HG03439 (cell line): ENCODE measurements at regions not wholly inside any gene's neighbourhood (a gene's known extent, or its start where the extent isn't known, plus 50 kb on each side); places are given as distances from the start of the nearest gene placed in this dataset.

Experiments
- ATAC-seq: cut with Tn5 transposase; IDR thresholded peaks from one replicate; pipeline ENCODE4 v1.9.1; 2021; ENCODE audit warnings: mild to moderate bottlenecking, moderate library complexity; ENCODE audit not compliant: unreplicated experiment

GRCh38 chr5:97538912-97539311 is 355.9 kb upstream of the RIOK2 start:
- ATAC-seq, result no peak

- no peak for ATAC-seq
Measured at GRCh38 chr5:97541864-97542263, 358.8 kb upstream of the RIOK2 start.

DNA sequence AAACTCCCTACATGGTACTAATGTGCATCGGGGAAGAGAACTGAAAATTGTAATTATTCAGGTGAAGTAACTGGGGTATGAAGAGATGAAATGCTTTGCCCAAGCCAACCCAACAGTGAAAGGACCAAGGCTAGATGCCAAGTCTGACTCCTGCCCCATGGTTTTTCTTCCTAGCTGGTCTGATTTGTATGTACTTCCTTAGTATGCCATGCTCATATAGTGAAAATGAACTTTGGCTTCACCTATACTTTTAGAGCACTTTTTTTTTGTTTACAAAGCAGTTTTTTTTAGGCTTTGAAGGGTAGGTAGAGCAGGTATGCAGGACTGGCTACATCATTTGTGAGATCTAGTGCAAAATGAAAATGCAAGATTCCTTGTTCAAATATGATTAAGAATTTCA is 359.4 kb upstream of the RIOK2 start:
- no peak for ATAC-seq

GRCh38 chr5:97543166-97543565 is 360.1 kb upstream of the RIOK2 start:
- ATAC-seq, result no peak

DNA sequence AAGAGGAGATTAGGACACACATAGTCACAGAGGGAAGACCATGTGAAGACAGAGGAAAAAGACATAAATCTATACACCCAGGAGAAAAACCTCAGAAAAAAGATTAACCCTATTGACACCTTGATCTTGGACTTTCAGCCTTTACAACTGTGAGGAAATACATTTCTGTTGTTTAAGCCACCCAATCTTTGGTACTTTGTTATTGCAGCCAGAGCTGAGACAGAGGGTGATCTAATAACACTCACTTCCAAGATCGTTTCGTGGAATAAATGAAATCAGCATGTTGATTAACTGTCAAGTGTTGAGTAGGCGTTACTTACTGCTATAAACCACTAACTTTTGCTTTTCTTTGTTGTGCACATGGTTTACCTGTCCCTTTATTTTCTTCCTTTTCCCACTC is 361.2 kb upstream of the RIOK2 start:
- ATAC-seq, result no peak

- ATAC-seq, result no peak
Measured at GRCh38 chr5:97544678-97545077, 361.6 kb upstream of the RIOK2 start.

DNA sequence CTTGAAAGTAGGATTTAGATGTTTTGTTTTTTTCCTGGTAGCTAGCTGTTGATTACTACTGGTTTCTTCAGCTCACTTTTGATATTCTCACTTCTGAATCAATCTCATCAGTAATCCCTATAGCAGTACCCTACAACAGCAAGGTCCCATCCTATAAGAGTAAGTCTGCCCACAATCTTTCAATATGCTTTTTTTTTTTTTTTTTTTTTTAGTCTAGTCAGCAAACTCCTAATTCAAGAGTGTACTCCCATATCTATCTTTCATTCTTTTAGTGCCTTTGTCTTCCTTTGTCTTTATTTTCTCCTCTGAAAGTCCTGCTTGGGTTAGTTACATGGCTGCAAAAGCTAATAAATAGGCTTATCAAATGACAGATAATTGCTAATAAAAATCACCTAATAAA is 362.4 kb upstream of the RIOK2 start:
- ATAC-seq, result no peak

DNA sequence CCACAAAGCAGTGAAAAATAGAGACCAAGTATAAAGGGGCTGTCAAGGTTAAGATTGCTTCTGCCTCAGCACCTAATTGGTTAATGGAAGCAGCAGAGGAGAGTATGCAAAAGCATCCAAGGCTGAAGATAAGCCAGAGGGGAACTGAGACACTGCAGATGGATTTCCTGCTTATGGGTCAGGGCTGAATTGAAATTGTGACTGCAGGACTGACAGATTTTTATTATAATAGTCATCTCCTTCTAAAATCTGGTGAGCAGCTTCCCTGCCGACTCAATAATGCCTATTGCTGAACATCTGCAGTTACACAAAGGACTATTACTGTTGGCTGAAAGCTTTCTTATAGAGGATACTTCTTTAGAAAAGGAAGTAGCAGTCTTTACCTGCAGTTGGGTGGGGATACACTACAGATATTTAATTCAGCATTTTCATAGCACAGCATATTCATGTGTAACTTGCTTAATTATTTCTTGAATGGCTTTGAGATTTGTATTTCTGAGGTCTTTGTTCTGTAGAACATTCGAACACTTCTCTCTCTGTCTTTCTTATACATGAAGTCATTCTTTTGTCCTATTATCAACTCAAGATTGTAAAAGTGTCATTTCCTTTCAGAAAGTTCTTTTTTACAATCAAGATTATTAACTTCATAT is 363.0 kb upstream of the RIOK2 start:
- ATAC-seq, result no peak

GRCh38 chr5:97547430-97547829 is 364.4 kb upstream of the RIOK2 start:
- no peak for ATAC-seq

DNA sequence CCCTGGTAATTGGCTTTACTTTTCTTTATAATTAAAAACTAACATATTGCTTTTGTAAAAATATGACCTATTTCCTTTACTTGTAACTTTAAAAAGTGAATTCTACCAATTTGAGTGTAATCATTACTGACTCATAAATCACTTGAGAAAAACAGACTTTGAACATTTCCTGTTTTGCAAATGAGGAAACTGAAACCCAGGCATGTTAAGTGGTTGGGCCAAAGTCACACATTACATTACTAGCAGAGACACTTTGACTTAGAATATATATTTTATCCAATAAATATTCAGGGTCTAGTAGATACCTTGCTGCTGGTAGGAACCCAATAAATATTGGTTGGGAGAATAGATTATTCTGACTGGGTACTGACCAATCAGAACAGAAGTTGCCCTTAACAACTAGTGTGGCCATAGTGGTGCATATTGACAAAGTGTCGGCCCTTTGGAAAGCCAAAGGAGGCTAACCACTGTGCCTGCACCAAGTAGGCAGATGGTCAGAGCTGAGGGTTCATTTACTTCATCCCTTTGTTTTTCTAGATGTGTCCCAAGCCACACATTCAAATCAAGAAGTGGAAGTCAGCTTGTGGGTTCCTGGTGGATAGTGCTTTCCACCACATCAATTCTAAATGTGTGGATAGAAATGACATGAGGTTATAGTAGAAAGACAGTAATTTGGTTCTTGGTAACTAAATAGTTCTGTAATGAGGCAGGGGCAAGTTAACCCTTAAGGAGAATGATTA is 365.1 kb upstream of the RIOK2 start:
- peak; percentile 85 for ATAC-seq

GRCh38 chr5:97548739-97549080 is 365.7 kb upstream of the RIOK2 start:
- no peak for ATAC-seq

DNA sequence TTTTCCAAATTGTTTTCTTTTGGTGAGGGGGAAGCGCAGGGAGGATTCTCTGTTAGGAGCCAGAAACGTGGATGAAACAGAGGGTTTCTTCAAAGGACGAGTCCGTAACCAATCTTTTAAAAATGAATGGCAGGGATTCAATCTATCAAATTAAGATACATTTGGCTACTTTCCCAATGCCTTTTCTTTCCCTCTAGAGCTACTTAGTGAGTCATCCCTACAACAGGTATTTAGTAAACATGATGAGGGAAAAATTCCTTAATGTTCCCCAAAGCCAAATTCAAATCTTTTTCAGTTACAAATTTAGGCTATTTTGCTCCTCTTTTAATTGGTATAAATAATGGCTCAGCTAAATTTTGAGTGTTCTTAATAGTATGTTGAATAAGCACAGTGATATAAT is 366.4 kb upstream of the RIOK2 start:
- ATAC-seq, result no peak

DNA sequence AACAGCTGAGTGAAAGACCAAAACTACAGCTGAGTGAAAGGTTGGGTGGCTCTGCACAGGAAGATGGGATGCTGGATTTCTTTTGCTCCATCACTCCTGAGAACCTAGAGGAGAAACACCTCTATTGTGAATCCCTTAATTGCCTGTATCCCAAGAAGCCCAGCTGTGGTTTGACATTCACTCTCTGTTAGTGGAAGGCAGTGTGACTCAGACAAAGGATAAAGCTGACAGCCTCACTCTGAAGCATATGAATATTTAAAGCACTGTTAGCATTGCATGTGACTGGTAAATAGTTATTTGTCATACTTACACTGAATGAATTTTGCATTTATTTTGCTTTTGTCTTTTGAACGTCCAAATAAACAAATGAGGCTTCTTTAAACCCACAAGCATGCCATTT is 367.1 kb upstream of the RIOK2 start:
- ATAC-seq, result no peak

- ATAC-seq, result no peak
Measured at GRCh38 chr5:97550818-97551217, 367.8 kb upstream of the RIOK2 start.

GRCh38 chr5:97553604-97554452 is 370.8 kb upstream of the RIOK2 start:
- ATAC-seq, result no peak

- no peak for ATAC-seq
Measured at GRCh38 chr5:97554977-97555643, 372.1 kb upstream of the RIOK2 start.

GRCh38 chr5:97555644-97555981 is 372.6 kb upstream of the RIOK2 start:
- ATAC-seq, result no peak

DNA sequence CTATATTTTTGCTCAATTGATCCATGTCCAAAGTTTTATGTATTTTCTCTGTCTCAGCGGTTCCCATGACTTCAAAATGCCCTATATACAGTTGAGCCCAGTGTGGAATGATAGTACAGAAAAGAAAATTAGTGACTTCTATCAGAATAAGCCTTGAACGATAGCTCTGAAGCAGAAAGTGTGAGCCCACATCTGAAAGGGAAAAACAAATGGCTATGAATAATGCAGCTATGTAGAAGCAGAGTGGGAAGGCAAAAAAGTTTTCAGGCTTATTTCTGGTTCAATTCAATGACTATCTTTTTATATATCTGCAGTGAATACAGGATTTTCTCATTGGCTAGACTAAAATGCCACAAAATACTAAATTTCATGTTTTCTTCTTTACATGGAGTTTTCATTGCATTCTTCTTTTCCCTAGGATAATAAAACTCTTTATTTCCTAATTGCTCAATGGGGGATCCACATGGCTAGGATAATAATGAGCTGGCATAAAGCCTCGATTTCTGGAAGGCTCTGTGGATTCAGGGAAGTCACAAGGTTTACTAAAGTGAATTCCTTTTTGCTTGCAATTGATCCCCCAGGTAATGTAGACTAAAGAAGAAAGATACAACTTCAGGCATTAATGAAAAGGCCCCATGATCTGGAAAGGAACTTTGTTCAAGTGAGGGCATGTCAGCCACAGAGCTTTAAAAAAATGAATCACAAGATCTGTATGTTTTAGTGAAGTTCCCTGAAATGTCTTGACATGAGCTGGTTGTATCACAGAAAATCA is 377.0 kb upstream of the RIOK2 start:
- no peak for ATAC-seq

GRCh38 chr5:97560599-97560993 is 377.5 kb upstream of the RIOK2 start:
- ATAC-seq, result no peak

DNA sequence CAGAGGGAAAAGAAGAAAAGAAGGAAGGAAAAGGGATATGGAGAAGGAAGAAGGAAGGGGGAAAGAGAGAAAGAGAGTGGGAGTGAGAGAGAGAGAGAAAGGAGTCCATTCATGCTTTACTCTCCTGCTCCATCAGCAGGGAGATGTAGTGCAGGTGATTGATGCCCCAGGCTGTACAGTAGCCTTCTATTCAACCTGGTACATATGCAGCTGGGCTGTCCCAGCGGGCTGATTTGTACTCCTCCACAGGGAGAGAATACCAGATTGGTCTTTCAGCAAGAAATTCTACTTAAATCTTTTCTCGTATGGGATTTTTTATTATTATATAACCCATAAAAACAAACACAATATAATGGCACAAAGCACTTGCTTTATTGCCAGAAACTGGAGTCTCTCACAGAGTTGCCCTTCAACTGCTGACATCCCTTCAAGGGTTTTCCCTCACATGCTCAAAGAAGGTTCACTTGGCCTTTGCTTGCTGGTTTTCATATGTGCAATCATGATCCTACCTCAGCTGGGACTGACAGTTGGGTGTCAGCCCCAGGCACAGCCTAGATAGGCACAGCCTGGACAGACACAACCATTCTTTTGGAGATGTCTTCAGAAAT is 380.1 kb upstream of the RIOK2 start:
- no peak for ATAC-seq
